Coronary artery (tissue), 2 donors: ENCODE measurements at regions not wholly inside any gene's neighbourhood (a gene's known extent, or its start where the extent isn't known, plus 50 kb on each side); places are given as distances from the start of the nearest gene placed in this dataset.

Source experiments
- DNase-seq: peaks from one replicate; pipeline ENCODE4 v3.0.0-alpha.2; 2017; ENCODE audit warnings: low spot score
- H3K27ac ChIP-seq, 2 donors: fragments of 200-600 bp; sonication (generic); one replicate each; pipeline ENCODE4 v1.5.1; 2016 to 2019
- H3K4me3 ChIP-seq: fragments of 200-600 bp; sonication (generic); 2 replicates; pipeline ENCODE4 v1.5.1; 2016; ENCODE audit warnings: mild to moderate bottlenecking, moderate library complexity
- CTCF ChIP-seq: fragments of 200-600 bp; sonication (generic); IDR thresholded peaks from one replicate; pipeline ENCODE4 v1.5.1; 2019; ENCODE audit warnings: antibody characterized with exemption

- Histone ChIP-seq H3K4me3 (no peak overlapping the region), H3K27ac (no peak overlapping the region)
- no peak for DNase-seq
- no peak for TF ChIP-seq CTCF
Observed at GRCh38 chr10:113453351-113453750, 99.5 kb upstream of the HABP2 start.

- DNase-seq = no peak
- Histone ChIP-seq H3K27ac (no peak overlapping the region), H3K4me3 (peak overlapping the region; percentile 58)
- TF ChIP-seq CTCF = peak; percentile 44
Observed at GRCh38 chr10:113454341-113455061, 98.4 kb upstream of the HABP2 start.

GRCh38 chr10:113455947-113456346, 96.9 kb upstream of the HABP2 start:
- Histone ChIP-seq H3K27ac (no peak overlapping the region), H3K4me3 (no peak overlapping the region)
- no peak for TF ChIP-seq CTCF
- DNase-seq = no peak

GRCh38 chr10:113456741-113457140, 96.1 kb upstream of the HABP2 start:
- TF ChIP-seq CTCF = no peak
- no peak for DNase-seq
- no peak overlapping the region for H3K27ac ChIP-seq
- H3K4me3 ChIP-seq = no peak overlapping the region

GRCh38 chr10:113457408-113457807, 95.4 kb upstream of the HABP2 start:
- no peak for DNase-seq
- H3K27ac ChIP-seq = no peak overlapping the region
- no peak for TF ChIP-seq CTCF
- no peak overlapping the region for H3K4me3 ChIP-seq

GRCh38 chr10:113458451-113458850, 94.4 kb upstream of the HABP2 start:
- Histone ChIP-seq H3K4me3 (no peak overlapping the region), H3K27ac (no peak overlapping the region)
- TF ChIP-seq CTCF = no peak
- no peak for DNase-seq

- Histone ChIP-seq H3K27ac (no peak overlapping the region), H3K4me3 (no peak overlapping the region)
- no peak for TF ChIP-seq CTCF
- DNase-seq = no peak
Observed at GRCh38 chr10:113458944-113459343, 93.9 kb upstream of the HABP2 start.
